Endothelial cell of umbilical vein (primary cell): ENCODE measurements at regions not wholly inside any gene's neighbourhood (a gene's known extent, or its start where the extent isn't known, plus 50 kb on each side); places are given as distances from the start of the nearest gene placed in this dataset.

Source experiments
- BruUV-seq: library from RNA; stranded (reverse); fragments of 400-500 nt; replicated peaks from 2 replicates; lab custom pipeline; 2021; lab: Mats Ljungman, UMichigan
- CTCF ChIA-PET: fragments of 300-600, 350-600 bp; sonication (Branson Sonifier 250); formaldehyde crosslinking; loops from one replicate; lab custom pipeline; 2021; ENCODE audit warnings: antibody characterized with exemption, inconsistent platforms; lab: Charles Lee
- POLR2A ChIA-PET: fragments of 300-600, 350-600 bp; sonication (Branson Sonifier 250); formaldehyde crosslinking; loops from one replicate; lab custom pipeline; 2021; ENCODE audit warnings: antibody characterized with exemption, inconsistent platforms; lab: Charles Lee
- DNase-seq: peaks from one replicate; pipeline ENCODE4 v3.0.0-alpha.2; 2011; ENCODE audit warnings: low read depth, low spot score
- FAIRE-seq: peaks from 2 replicates; lab custom pipeline; 2011; peaks lifted over from hg19 to GRCh38; lab: Jason Lieb, UNC
- H2AFZ ChIP-seq: 2 replicates; pipeline ENCODE4 v1.6.0; 2012; ENCODE audit warnings: low read depth, low read length, control low read depth, inconsistent platforms
- H3K27ac ChIP-seq: 2 replicates; pipeline ENCODE4 v1.5.1; 2011; ENCODE audit warnings: low read depth, mild to moderate bottlenecking, control low read depth, low read length, moderate library complexity; ENCODE audit not compliant: insufficient read depth
- H3K27me3 ChIP-seq, 2 experiments: 2 replicates each; pipeline versions ENCODE4 v1.6.0 to v1.6.1; 2011; ENCODE audit warnings: low read length in 2 of 2, mixed read lengths in 1 of 2; ENCODE audit not compliant: control insufficient read depth in 2 of 2, insufficient read depth in 2 of 2
- H3K36me3 ChIP-seq, 2 experiments: 2 replicates in 1 of 2; 3 replicates in 1 of 2; pipeline ENCODE4 v1.5.1; 2011; ENCODE audit warnings: low read length in 2 of 2, mild to moderate bottlenecking in 1 of 2, moderate library complexity in 1 of 2; ENCODE audit not compliant: control insufficient read depth in 2 of 2, insufficient read depth in 2 of 2; ENCODE audit errors: extremely low read depth in 1 of 2
- H3K4me1 ChIP-seq: 3 replicates; pipeline ENCODE4 v1.5.1; 2011; ENCODE audit warnings: mild to moderate bottlenecking, low read length; ENCODE audit not compliant: control insufficient read depth, insufficient read depth; ENCODE audit errors: extremely low read depth
- H3K4me2 ChIP-seq: 2 replicates; pipeline ENCODE4 v1.6.1; 2011; ENCODE audit warnings: low read length, control low read depth, mixed read lengths; ENCODE audit not compliant: insufficient read depth
- H3K4me3 ChIP-seq, 3 experiments: fragments of 200-600 bp in 1 of 3; sonication (generic), shearing (Covaris generic) in 1 of 3; replicated peaks in 1 of 3; 2 replicates each; pipeline ENCODE4 v1.5.1; 2011 to 2016; ENCODE audit warnings: control low read depth in 3 of 3, low read length in 3 of 3, mild to moderate bottlenecking in 2 of 3, inconsistent platforms in 1 of 3, low read depth in 1 of 3, moderate library complexity in 1 of 3; ENCODE audit not compliant: insufficient read depth in 1 of 3
- H3K79me2 ChIP-seq: 2 replicates; pipeline ENCODE4 v1.6.0; 2012; ENCODE audit warnings: low read length, inconsistent platforms; ENCODE audit not compliant: control insufficient read depth, insufficient read depth
- H3K9ac ChIP-seq: replicated peaks from 2 replicates; pipeline ENCODE3; 2011; ENCODE audit warnings: low read length, control low read depth; ENCODE audit not compliant: insufficient read depth; ENCODE audit errors: extremely low read depth
- H3K9me1 ChIP-seq: replicated peaks from 3 replicates; pipeline ENCODE4 v1.6.0; 2011; ENCODE audit warnings: mild to moderate bottlenecking, low read length; ENCODE audit not compliant: control insufficient read depth, insufficient read depth; ENCODE audit errors: extremely low read depth
- H3K9me3 ChIP-seq: replicated peaks from 2 replicates; pipeline ENCODE4 v1.5.1; 2012; ENCODE audit warnings: low read length, inconsistent platforms; ENCODE audit not compliant: control insufficient read depth, insufficient read depth
- H4K20me1 ChIP-seq: replicated peaks from 2 replicates; pipeline ENCODE3; 2011; ENCODE audit warnings: mild to moderate bottlenecking, low read length; ENCODE audit not compliant: control insufficient read depth, insufficient read depth; ENCODE audit errors: extremely low read depth
- EZH2 ChIP-seq: IDR thresholded peaks from 2 replicates; pipeline ENCODE4 v1.6.1; 2012; ENCODE audit warnings: borderline replicate concordance, low read depth, mild to moderate bottlenecking, moderate library complexity, low read length, inconsistent platforms; ENCODE audit not compliant: severe bottlenecking
- FOS ChIP-seq: IDR thresholded peaks from 2 replicates; pipeline ENCODE4 v1.6.1; 2011; ENCODE audit warnings: mild to moderate bottlenecking, low read length, moderate library complexity, borderline replicate concordance; ENCODE audit not compliant: insufficient read depth
- GATA2 ChIP-seq: IDR thresholded peaks from 2 replicates; pipeline ENCODE4 v1.7.0; 2011; ENCODE audit warnings: low read depth, mild to moderate bottlenecking, moderate library complexity, mixed read lengths, low read length; ENCODE audit not compliant: insufficient read length, insufficient read depth
- JUN ChIP-seq: IDR thresholded peaks from 2 replicates; pipeline ENCODE4 v1.6.1; 2011; ENCODE audit warnings: borderline replicate concordance, low read depth; ENCODE audit not compliant: insufficient read length, insufficient read depth
- MAX ChIP-seq: IDR thresholded peaks from 2 replicates; pipeline ENCODE4 v1.6.1; 2011; ENCODE audit not compliant: insufficient read depth, insufficient read length
- MYC ChIP-seq: IDR thresholded peaks from one replicate; pipeline ENCODE4 v1.6.1; 2011; ENCODE audit warnings: mild to moderate bottlenecking, low read depth, low read length
- POLR2A ChIP-seq: IDR thresholded peaks from 2 replicates; pipeline ENCODE4 v1.6.1; 2012; ENCODE audit warnings: low read depth, mild to moderate bottlenecking, control low read depth, low read length
- POLR2AphosphoS5 ChIP-seq: IDR thresholded peaks from 2 replicates; pipeline ENCODE4 v1.6.1; 2012; ENCODE audit warnings: low read depth, mild to moderate bottlenecking, control low read depth, low read length, moderate library complexity; ENCODE audit not compliant: insufficient read depth
- dilution Hi-C: fragments of 300-500 bp; cut with MboI; formaldehyde crosslinking; loops from one replicate; pipeline ENCODE4 v1.15.0; 2019; ENCODE audit warnings: low sequenced_read_pairs; ENCODE audit not compliant: extremely low pct_ligation_motif_present
- intact Hi-C: fragments of 100-400 bp; cut with micrococcal nuclease; formaldehyde crosslinking; loops from one replicate; pipeline ENCODE4 v1.10.0; 2022
- TF ChIP-seq, protein P1 (sequence below), 2 donors: IDR thresholded peaks; 1 replicate in 1 of 2; 2 replicates in 1 of 2; pipeline ENCODE4 v1.5.1; 2011; ENCODE audit warnings: low read length in 2 of 2, mild to moderate bottlenecking in 2 of 2, moderate library complexity in 2 of 2, control low read depth in 1 of 2, inconsistent platforms in 1 of 2, low read depth in 1 of 2; ENCODE audit not compliant: insufficient read depth in 1 of 2; ENCODE audit errors: extremely low read depth in 1 of 2

DNA sequence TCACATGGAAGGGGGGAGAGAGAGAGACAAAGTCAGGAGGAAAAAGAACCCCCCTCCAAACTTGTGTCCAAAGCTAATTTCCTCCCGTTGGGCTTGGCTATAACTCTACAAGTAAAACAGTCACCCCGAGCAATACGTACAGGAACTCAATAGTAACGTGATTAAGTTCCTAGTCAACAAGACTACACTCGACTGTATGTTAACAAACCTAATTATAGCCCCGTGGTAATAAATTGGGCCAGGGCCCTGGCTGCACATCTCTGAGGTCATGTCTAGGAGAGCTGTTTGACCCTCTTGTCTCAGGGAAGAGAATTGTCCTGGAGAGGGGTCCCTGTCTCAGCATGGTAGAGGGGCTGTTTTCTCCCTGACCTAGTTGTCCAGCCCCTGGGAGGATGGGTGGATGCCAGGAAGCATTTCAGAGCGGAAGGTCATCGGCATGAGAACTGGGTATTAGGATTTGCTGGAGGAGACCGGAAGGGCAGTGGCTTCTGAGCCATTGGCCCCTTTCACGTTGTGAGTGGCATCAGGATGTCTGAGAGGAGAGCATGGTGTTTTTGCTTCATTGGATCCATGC lies 60.2 kb upstream of the COMTD1 start:
- Histone ChIP-seq H3K36me3 (no peaks in the 10 kb centered on the region), H3K27me3 (no peaks in the 10 kb centered on the region), H2AFZ (peak overlapping the region; percentile 84), H3K9me1 (no peaks in the 10 kb centered on the region), H3K79me2 (no peaks in the 10 kb centered on the region), H3K4me3 (no peak overlapping the region), H4K20me1 (no peaks in the 10 kb centered on the region), H3K4me1 (peaks cover 13% of the 10 kb centered on the region), H3K9ac (no peak overlapping the region), H3K4me2 (peak overlapping the region; percentile 74), H3K27ac (no peak overlapping the region), H3K9me3 (no peaks in the 10 kb centered on the region)
- no TSS peak for BruUV-seq
- dilution Hi-C loops: no loop called here
- ChIA-PET POLR2A (no interaction called here), CTCF (interaction anchor here (0.9 to 2.1 kb wide), 4 partner anchors 98 to 106 kb away, joined by 3 to 14 read pairs (median 3); partner anchors contain the start of gene ZNF503)
- DNase-seq (peak; percentile 27), FAIRE-seq (no peak)
- intact Hi-C loops: loop anchor here (2.0 kb wide), 1 partner anchor 105 kb away; the partner anchor contains the start of gene ZNF503
- TF ChIP-seq, protein P1, sequence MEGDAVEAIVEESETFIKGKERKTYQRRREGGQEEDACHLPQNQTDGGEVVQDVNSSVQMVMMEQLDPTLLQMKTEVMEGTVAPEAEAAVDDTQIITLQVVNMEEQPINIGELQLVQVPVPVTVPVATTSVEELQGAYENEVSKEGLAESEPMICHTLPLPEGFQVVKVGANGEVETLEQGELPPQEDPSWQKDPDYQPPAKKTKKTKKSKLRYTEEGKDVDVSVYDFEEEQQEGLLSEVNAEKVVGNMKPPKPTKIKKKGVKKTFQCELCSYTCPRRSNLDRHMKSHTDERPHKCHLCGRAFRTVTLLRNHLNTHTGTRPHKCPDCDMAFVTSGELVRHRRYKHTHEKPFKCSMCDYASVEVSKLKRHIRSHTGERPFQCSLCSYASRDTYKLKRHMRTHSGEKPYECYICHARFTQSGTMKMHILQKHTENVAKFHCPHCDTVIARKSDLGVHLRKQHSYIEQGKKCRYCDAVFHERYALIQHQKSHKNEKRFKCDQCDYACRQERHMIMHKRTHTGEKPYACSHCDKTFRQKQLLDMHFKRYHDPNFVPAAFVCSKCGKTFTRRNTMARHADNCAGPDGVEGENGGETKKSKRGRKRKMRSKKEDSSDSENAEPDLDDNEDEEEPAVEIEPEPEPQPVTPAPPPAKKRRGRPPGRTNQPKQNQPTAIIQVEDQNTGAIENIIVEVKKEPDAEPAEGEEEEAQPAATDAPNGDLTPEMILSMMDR (IDR thresholded peaks at IDR 0.05; ENCODE audit: extremely low read depth in 1 of 2, insufficient read depth in 1 of 2, low read depth in 1 of 2, low read length in 2 of 2): no peak
- no peak for TF ChIP-seq EZH2
- no peak for TF ChIP-seq POLR2AphosphoS5
- TF ChIP-seq MAX: no peak
- no peak for TF ChIP-seq POLR2A
- TF ChIP-seq JUN: no peak
- TF ChIP-seq GATA2: no peak
- no peak for TF ChIP-seq FOS
- no peak for TF ChIP-seq MYC
